GM23338 (cell line): ENCODE measurements at regions not wholly inside any gene's neighbourhood (a gene's known extent, or its start where the extent isn't known, plus 50 kb on each side); places are given as distances from the start of the nearest gene placed in this dataset.

Experiments
- CREB1 ChIP-seq: fragments of 250-450 bp; sonication (Bioruptor Pico); IDR thresholded peaks from 2 replicates; pipeline ENCODE4 v1.5.0; 2020; ENCODE audit warnings: low read depth, mild to moderate bottlenecking, moderate library complexity
- CTCF ChIP-seq, 2 experiments: fragments of 200-600 bp in 1 of 2; sonication (generic) in 1 of 2; conservative IDR thresholded peaks; 2 replicates each; pipeline versions ENCODE4 v1.5.1 to v1.6.1; 2016 to 2017; ENCODE audit warnings: antibody characterized with exemption in 2 of 2, low read depth in 2 of 2, mild to moderate bottlenecking in 2 of 2, moderate library complexity in 1 of 2
- EZH2 ChIP-seq: fragments of 200-600 bp; sonication (generic); IDR thresholded peaks from one replicate; pipeline ENCODE4 v1.8.0; 2017; ENCODE audit warnings: antibody characterized with exemption, mild to moderate bottlenecking, low read depth; ENCODE audit not compliant: unreplicated experiment
- REST ChIP-seq: IDR thresholded peaks from one replicate; pipeline ENCODE4 v1.6.1; 2018; ENCODE audit warnings: antibody characterized with exemption; ENCODE audit not compliant: unreplicated experiment
- ZNF114 ChIP-seq: fragments of 250-450 bp; sonication (Bioruptor Pico); IDR thresholded peaks from 2 replicates; pipeline ENCODE4 v1.5.0; 2020; ENCODE audit warnings: mild to moderate bottlenecking, moderate library complexity

- TF ChIP-seq CTCF (conservative IDR thresholded peaks at IDR 0.05; ENCODE audit: low read depth in 2 of 2), result no peak
- no peak for TF ChIP-seq EZH2
- TF ChIP-seq CREB1 (CRISPR knock-in tag), result no peak
- no peak for TF ChIP-seq REST
- TF ChIP-seq ZNF114, result no peak
Measured at GRCh38 chr2:168365094-168365621, 90.9 kb upstream of the CERS6 start.
